NK-92 treated with Interleukin-12 subunit alpha and Interleukin-12 subunit beta, amount 100 ng/mL, for 24 hours (cell line): ENCODE measurements at regions not wholly inside any gene's neighbourhood (a gene's known extent, or its start where the extent isn't known, plus 50 kb on each side); places are given as distances from the start of the nearest gene placed in this dataset.
A peak's percentile ranks its signal among the peaks of the same experiment; 100 is the strongest.
"Not testable (repeated sequence)": the region's sequence is repeated elsewhere in the genome, so short reads cannot be mapped to it uniquely, and the experiment has no call there.

ENCODE experiments used
- DNase-seq: peaks from one replicate; lab custom pipeline; 2025; lab: John Stamatoyannopoulos, UW

DNA sequence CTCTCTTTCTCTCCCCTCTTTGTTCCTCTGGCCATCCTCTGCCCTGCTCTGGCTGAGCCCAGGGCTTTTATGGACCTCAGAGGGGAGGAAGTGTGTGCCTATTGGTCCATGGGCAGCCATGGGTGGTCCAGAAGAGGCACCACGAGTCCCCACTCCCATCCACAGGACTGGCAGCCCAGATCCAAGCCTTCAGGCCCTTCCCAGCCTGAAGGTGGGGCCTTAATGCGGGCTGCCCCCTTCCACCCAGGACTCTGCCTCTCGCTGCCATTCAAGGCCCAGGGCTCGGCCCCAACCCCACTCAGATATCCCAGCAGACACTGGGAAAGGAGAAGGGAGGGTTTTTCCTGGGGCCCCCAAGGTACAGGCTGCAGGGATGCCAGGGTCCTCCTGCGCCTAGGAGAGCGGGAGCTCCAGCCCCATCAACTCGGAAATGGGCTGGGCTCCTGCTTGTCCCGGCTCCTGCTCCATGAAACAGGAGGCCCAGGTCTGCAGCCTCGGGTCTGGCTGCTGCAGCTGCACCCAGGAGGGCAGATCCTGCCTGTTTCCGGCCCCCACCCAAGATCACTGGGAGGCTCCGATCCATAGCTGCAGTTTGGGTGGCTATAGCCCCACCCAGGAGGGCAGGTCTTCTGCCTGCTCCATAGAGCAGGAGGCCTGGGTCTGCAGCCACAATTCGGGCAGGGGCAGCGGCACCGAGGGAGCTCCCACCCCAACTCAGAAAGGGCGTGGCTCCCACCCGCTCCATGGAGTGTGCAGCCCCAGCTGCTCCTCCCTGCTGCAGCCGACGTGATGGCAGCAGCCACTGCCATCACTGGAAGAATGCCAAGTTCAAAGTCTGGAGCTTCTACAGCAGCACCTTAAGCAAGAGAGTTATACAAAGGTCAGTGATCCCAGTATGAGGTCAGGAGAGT is 116.6 kb upstream of the RBBP8 start:
- DNase-seq, result no peak

DNA sequence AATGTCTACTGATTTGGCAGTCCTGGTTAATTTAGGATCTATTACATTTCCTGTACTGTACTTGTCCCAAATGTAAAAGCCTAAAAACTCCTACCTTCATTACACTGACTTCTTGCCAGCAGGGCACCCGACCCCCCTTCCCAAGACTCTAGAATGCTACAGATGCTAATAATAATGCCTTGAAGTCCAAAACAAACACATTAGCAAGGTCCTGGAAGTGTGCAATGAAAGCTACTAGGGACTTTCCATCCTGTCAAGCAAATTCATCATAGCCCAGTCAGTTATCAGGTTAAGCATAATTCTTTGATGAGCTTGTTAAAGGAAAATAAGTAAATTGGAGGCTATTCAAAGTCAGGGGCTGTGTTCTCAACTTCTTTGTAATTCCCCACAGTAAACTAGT is 115.3 kb upstream of the RBBP8 start:
- DNase-seq, result no peak

GRCh38 chr18:22822024-22822423 is 111.1 kb upstream of the RBBP8 start:
- DNase-seq, result no peak

- no peak for DNase-seq
Observed at GRCh38 chr18:22822841-22823508, 110.2 kb upstream of the RBBP8 start.

GRCh38 chr18:22826726-22827125 is 106.4 kb upstream of the RBBP8 start:
- DNase-seq, result no peak

GRCh38 chr18:22827216-22827615 is 105.9 kb upstream of the RBBP8 start:
- no peak for DNase-seq

DNA sequence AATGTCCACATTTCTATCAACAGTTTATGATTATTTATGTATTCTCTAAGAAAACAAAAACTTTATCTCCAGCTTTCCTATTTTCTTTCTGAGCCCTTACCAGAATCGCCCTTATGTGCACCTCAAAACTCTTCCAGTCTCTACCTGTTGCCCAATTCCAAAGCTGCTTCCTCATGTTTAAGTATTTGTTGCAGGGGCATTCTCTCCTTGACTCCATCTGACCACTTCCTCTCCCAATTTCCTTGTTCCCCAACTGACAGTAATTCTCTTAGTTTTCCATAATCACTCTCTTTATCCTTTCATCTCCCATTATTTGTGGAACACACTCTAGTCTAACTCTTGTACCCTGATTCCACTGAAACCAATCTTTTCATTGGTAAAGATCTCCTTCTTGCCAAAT is 105.4 kb upstream of the RBBP8 start:
- DNase-seq, result no peak

DNA sequence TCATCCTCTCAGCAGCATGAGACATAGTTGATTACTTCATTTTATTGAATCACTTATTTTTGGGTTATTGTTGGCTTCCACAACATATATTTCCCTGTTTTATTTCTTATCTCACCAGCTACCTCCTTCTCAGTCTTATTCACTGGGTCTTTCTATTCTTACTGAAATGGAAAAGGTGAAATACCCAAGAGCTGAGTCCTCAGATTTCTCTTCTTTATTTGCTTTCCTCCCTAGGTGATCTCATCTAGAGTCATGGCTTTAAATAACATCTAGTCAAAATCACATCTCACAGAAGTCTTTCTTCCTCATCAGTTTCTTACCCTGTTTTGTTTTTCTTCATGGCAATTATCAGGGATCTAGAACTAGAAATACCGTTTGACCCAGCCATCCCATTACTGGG is 105.0 kb upstream of the RBBP8 start:
- DNase-seq, result no peak

GRCh38 chr18:22828583-22828982 is 104.5 kb upstream of the RBBP8 start:
- DNase-seq, result not testable (repeated sequence)

GRCh38 chr18:22829781-22830180 is 103.3 kb upstream of the RBBP8 start:
- DNase-seq, result no peak

DNA sequence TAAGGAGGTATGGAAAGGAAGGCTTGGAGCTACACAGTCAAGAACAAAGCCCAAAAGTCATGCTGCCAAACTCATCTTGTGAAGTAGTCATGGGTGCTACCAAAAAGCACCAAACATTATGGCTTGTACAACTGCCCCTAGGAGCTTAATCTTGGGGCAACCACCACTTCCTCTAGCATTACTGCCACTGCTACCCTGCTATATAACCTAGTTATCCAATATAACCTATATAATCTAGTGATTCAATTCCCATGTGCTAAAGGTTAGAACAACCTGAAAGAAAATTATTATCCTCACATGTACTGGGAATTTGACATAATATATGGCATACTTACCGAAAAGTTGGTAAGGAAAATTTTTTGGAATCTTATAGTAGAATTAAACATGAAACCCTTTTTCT is 102.6 kb upstream of the RBBP8 start:
- no peak for DNase-seq

DNA sequence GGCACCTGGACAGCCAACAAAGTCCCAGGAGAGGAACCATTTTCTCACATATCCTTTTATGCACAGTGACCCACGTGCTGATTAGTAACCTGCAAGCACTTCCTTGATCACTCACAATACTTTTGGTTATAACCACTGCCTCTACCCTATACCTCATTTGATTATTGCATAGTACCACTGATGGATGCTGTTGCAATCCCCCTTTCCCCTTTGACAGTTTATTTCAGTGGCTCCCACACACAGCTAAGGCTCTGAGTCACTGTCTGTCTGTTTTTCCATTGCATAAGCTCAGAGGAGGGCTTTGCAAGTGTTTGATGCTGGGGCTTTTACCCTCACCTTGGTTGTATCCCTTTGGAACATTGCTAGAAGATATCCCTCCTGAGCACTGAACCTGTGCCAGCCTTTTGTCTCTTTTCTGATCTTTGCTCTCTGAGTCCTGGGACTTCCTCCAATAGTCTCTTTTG is 101.7 kb upstream of the RBBP8 start:
- peak; percentile 42 for DNase-seq

GRCh38 chr18:22836932-22837331 is 96.2 kb upstream of the RBBP8 start:
- DNase-seq, result no peak

- DNase-seq, result no peak
Observed at GRCh38 chr18:22838221-22838620, 94.9 kb upstream of the RBBP8 start.

DNA sequence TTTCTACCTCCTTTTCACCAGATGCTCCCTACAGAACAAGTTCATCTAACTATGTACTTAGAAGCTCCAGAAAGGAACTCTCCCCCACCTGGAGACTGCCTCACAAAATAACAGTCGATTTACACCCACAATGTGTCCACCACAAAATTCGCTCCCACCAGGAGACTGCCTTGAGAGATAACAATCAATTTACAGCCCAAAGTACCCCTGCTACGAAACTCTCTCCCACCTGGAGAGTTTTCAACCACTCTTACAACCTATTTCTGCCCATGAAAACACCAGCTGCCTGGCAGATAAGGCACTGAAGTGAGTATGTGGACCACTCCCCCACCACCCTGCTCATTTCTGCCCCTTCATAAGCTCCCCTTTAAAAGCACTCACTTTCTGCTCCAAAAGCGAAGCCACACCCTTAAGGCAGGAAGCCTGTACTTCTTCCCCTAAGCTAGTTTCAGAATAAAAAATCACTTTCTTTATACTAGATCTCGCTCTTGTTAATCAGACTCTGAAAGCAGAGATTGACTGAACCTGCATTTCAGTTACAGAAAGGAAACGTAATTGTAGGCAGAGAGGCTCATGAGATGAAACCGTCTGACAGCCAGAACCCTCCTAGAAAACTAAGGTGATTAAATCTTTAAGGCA is 94.4 kb upstream of the RBBP8 start:
- DNase-seq, result no peak

DNA sequence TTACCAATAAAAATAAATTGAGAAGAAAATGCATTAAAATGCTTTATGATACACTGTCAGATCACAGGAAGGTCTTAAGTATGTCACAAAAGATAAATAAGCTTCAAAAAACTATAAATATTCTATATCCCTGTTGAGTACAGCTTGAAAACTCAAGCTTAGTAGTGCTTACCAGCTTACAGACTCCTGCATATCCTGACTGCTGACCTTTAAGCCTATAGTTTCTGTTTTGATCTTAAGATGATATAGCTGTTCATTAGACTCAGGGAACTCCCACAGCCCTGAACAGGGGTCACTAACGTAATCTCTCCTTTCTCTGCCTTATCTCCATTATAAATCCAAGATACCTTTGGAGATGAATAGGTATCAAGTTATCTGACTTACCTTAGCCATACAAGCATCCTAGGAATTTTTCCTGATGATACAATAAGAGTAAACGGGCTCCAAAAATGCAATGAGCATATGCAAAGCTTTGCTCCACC is 93.7 kb upstream of the RBBP8 start:
- DNase-seq, result no peak

- no peak for DNase-seq
Observed at GRCh38 chr18:22840606-22841144, 92.5 kb upstream of the RBBP8 start.

GRCh38 chr18:22841840-22842239 is 91.3 kb upstream of the RBBP8 start:
- DNase-seq, result no peak

- no peak for DNase-seq
Observed at GRCh38 chr18:22844190-22844589, 88.9 kb upstream of the RBBP8 start.

GRCh38 chr18:22844628-22845027 is 88.5 kb upstream of the RBBP8 start:
- DNase-seq, result no peak

DNA sequence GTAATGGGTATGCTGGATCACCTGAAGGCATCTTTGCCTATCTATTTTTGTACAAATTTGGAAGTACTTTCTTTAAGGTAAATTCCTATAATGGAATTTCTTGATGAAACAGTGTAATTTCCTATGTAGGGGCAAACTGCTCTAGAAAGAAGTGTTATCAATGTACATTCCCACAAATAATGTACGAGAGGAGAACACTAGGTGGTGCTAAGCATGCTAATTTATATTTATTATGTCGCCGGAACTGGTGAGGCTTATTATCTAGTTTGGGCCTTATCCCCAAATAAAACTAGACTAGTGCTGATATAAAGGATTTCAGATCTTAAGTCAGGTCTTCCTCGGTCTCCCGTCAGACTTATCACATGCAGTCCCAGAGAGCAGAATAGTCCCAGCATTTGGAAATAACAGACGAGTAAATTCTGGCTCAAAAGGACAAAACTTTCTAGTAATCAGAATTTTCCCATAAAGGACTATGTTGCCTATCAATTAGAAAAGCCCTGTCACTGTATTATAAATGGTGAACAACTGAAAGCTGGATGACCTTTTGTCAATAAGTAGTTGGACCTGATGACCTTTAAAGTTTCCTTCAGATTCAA is 86.9 kb upstream of the RBBP8 start:
- no peak for DNase-seq

DNA sequence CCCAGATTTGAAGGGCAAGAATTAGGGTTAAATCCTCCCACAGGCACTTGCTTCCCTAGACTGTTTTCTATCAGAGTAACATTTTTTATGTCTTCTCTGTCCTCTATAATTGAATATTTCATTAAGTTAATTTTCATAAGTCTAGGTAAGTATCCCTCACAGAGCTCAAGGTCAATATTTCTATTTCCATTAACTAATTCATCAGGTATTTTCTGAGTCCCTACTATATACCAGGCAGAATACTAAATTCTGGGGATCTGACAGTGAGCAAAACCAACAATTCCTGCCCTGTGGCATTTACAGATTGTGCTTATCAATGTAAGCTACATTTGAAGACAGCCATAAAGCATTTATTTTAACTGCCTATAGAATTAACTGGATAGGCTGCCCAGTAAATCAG is 86.4 kb upstream of the RBBP8 start:
- DNase-seq, result no peak
